CD4-positive, alpha-beta T cell treated with Interleukin-4 for 4 hours (primary cell): ENCODE measurements at regions not wholly inside any gene's neighbourhood (a gene's known extent, or its start where the extent isn't known, plus 50 kb on each side); places are given as distances from the start of the nearest gene placed in this dataset.
A peak's percentile ranks its signal among the peaks of the same experiment; 100 is the strongest.
"Not testable (repeated sequence)": the region's sequence is repeated elsewhere in the genome, so short reads cannot be mapped to it uniquely, and the experiment has no call there.

Source experiments
- DNase-seq: peaks from one replicate; pipeline ENCODE4 v3.0.0-alpha.2; 2020

DNA sequence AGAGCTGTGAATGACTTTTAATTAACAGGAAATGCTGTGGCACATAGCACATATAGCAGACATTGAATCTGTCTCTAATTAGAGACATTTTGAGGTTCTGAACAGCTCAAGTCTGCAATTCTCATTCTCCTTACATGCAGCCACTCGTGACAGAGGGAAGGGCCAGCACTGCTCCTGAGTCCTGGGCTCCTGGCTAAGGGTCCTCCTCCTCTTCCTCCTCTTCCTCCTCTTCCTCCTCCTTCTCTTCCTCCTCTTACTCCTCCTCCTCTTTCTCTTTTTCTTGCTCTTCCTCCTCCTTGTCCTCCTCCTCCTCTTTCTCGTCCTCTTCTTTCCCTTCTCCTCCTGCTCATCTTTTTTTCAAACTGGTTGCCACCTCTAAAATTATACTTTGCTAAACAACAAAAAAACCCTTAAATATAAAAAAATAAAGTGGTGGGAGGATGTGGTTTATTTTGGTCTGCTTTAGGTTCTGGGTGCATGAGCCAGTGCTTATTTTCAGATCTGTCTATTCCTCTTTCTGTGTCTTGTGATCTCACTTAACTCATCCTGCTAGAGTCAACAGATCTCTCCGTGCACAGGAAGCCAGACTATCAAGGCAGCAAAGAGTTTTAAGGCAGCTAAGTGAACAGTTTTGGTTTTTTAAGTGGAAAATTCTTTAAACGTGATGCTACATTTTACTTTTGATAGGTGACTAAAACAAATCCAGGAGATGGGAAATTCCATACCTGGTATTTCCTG, 159.3 kb downstream of the CD83 start:
- DNase-seq = peak; percentile 51

DNA sequence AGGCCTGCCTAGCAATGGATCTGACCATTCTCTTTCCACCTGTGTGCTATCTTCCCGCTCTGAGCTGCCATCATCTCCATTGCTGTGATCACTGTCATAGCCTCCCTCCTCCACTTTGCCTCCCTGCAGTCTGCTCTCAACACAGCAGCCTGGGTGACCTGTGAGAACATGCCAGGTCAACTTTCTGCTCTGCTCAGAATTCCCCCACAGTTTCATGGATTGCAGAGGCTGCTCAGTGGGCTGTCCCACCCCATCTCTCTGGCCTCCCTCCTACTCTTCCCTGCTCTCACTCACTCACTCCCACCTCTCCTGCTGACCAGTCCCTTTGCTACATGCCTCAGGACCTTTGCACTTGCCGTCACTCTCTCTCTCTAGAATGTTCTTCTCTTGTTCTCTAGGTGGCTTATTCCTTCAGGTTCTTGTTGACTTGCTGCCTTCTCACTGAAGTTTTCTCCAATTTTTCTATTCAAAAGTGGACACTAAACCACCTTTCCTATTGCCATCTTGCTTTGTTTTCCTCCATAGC, 159.9 kb downstream of the CD83 start:
- DNase-seq = no peak

DNA sequence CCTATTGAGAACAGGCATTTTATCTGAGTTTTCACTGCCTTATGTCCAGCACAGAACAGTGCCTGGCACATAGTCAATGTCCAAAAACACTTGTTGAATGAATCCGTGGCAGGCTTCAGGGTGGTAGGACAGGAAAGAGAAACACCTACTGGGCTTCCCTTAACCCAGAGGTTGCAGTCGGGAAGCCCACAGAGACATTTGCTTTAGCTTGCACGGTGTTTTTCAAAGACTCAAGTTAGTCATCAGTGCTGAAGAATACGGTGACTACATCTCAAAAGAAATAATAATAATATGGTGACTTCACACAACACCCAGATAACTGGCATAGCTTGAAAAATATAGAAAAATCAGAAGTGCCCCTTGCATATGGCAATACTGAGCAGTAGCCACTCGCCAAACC, 160.4 kb downstream of the CD83 start:
- no peak for DNase-seq

DNA sequence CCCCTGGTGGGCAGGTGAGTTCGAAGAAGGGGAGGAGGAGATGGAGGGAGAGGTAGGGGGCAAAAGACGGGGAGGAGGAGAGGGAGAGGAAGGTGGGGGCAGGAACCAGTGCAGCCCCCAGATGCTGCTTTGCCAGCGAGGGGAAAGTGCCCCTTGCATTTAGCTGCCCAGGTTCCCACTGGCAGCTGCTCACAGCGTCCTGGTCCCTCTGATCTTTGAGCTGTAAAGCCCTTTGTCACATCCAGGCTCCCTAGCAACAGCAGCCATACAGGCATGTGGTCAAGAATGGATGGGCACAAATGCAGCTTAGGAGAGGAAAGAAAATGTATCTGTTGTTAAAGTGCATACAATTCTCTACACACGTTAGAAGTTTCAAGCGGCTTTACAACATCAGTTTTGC, 160.9 kb downstream of the CD83 start:
- no peak for DNase-seq

DNA sequence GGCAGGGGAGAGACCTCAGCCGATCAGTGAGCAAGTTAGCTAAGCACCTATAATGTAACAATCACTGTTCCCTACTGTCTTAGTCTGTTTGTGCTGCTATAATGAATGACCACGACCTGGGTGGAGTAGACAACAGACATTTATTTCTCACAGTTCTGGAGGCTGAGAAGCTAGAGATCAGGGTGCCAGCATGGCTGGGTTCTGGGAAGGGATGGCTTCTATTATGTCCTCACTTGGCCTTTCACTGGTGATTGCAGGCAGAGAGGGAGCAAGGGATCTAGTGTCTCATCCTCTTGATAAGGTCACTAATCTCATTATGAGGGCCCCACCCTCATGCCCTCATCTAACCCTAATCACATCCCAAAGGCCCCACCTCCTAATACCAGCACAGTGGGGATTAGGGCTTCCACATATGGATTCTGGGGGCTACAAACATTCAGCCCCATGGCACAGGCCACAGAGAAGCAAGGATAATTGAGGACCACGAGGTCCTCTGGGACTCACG, 162.5 kb downstream of the CD83 start:
- no peak for DNase-seq

DNA sequence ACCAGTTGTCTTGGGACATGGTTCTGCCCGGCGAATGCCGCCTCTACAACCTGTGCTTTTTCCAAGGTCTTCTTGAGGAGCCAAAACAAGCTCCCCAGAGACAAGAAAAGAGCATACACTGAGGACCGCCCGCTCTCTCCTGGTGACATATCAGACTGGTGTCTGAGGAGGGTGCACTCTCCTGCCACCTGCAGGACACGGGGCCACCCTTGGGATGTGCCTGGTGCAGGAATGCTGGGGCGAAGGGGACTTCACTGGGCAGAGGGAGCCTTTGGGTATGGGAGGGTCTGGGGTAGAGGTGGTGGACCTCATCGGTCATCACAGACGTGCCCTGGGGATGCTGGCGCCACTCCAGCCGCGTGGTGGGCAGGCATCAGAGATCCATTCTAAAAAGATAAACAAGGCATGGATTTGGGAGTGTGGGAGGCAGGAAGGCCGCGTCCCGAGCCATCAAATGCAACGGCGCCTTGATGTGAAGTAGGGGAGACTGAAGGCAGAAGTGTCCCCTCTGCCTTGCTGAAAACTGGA, 163.3 kb downstream of the CD83 start:
- DNase-seq = no peak

DNA sequence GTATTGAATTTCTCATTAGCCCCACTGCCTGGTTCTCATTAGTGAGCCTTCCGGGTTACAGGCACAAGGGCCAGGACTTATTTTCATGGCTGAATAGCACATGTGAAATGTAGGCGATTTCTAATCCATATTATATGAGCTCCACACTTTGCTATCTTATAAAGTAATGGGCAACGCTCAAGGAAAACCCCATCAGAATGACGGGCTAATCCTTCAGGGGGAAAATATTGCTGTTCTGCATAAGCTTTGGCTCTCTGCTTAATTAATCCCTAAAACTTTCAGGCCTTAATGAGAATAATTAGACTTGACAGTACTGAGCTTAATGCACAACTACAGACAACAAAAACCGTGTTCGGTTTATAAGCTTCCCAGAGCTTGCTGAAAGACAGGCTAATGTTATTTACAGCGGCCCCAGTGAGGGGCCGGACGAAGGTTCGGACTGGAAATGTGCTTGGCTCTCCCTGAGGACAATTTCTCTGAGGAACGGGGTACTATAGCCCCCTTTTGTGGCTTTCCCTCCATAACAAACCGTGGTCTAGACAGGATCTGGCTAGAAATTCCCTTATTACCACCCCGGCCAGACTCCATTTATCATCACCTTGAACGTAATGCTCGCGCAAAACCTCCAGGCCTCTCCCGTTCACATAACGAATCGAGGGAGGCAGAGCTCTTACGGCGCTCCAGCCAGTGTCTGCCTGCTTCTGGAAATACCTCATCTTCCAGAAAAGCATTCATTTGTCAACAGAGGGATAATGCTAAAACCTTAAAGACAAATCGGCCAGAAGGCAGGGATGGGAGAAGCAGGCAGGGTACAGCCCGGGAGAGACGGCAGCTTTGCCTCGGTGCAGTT, 164.5 kb downstream of the CD83 start:
- DNase-seq = no peak

DNA sequence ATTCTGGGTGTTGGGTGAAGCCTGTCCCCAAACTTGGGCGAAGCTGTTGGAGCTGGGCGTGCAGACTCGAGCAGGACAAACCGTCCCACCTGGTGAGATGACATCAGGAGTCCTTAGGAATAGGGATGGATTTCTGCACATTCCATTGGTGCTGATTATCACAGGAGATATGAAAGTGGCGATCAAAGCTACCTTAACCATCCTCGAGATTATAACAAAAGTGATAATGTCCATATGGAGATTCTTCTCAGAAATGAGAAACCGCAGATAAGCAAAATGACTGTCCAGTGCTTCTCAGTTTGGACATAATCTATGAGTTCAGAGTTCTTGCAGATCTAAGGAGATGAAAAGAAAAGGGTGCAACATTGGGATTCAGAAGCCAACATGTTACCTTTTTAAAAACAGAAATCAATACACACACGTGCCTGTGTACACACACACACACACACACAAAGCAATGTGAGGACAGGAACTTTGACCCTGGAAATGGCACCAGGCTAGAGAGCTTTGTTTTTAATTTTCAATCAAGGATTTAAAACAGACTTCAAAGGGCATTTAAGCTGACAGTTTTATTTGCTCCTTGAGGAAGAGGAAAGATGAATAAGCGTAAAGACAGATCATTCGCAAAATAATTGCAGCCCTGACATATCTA, 165.4 kb downstream of the CD83 start:
- DNase-seq = no peak

DNA sequence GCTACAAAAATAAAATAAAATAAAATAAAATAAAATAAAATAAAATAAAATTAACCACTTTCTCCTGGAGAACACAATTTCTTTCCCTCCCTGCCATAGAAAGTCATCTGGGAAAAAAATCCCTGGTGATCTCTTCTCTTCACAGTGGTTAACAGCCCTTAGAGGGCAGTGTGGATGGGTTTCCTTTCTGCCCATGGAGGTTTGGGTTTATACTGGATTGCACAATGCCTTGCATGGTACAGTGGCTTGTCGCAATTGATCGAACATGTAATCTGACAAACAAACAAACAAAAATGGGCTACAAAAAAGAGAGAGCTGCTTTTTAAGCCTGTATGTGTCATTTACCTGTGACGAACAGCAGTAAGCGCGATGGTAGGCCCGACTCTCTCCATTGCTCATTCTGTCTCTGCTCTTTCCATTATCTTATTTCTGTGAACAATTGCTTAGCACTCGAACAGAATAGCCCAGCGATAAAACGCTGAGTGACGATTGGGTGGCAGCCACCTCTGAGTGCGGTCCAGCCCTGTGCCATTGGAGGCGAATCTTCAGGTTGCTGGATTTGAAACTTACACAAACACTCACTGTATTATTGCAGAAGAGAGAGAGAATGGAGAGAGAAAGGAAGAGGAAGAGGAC, 166.1 kb downstream of the CD83 start:
- no peak for DNase-seq

DNA sequence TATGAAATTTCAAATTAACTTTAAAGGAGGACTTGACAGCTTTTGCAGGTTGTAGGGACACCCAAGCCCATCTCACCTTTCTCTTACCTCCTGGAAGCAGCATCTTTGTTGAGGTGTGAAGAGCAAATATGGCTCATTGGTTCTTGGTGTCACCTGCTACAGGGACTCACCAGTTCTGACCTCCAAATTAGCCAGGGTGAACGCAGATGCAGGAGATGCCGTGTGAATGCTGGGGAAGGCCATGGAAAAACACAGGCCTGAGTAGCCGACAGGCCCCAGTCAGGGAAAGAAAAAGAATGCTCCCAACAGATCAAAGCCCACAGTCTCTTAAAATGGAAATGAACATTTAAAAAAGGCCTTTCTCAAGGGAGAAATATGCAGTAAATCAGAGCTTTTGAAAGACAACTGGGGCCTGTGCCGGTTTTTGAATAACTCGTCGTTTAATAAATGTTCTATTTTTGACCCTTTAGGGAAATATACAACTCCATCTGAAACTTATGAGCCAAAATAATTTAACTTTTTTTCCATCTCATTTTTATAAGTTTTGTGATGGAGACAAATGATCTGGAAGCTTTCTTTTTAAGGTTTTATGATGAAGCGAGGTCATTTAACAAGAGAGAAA, 167.5 kb downstream of the CD83 start:
- DNase-seq = no peak

DNA sequence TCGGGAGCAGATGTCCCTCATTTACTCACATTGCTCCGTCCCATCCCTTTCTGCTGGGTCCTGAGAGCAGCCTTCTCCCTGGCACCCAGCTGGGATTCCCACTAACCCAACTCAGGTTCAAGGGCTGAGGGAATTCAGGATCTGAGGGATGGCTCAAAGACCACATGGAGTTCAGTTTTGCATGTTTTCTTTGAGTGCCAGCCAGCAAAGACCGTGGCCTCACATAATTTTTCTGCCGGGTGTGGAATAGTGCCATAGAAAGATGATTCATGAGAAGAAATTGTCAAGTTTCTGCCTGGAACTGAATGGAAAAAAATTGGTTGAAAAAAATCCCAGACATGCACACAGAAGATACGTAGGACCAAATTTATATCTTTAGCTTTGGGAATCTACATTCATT, 168.6 kb downstream of the CD83 start:
- DNase-seq = no peak

DNA sequence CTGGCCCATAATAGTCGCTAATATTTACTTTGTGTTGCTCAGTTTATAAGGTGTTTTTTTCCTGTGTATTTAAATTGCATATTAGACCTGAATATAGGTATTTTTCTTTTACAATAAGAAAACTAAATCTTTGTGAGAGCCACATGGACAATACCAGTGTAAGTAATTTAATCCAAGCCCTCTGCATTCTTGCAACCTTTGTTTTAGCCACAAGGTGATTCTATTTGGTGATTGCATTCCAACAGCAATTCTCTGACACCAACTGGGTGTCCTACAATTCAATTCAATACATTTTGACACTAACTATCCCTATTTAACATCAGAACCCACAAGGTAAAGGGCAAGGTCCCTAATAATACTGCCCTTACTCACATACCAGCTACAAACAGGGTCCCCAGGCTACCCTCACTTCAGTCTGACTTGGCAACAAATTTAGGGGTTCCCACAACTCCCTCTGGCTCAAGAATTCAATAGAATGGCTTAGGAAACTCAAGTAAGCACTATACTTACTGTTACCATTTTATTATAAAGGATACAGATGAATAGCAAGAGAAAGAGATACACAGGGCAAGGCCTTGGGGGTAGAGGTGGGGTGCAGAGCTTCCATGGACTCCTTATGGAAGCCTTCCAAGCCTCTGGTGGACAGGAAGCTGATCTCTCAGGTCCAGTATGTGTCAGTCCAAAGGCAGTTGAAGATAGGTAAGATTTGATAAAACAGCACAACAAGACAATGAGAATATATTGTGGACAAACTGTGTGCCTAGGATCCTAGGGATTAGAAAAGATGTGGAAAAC, 169.3 kb downstream of the CD83 start:
- DNase-seq = no peak

DNA sequence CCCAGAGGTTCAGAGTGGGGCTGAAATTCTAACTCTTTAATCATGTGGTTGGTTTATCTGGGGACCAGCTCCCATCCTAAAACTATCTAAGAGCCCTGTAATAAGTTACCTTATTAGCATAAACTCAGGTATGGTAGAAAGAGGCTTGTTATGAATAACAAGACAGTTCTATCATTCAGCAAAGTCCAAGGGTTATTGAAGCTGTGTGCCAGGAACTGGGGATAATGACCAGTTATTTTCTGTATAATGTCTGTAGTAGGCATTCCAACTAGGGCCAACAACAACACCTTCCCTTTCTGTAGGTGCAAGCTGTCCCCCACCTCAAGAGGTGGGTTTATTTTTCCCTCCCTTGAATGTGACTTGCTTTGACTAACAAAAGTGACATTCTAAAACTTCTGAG, 170.1 kb downstream of the CD83 start:
- DNase-seq = no peak

DNA sequence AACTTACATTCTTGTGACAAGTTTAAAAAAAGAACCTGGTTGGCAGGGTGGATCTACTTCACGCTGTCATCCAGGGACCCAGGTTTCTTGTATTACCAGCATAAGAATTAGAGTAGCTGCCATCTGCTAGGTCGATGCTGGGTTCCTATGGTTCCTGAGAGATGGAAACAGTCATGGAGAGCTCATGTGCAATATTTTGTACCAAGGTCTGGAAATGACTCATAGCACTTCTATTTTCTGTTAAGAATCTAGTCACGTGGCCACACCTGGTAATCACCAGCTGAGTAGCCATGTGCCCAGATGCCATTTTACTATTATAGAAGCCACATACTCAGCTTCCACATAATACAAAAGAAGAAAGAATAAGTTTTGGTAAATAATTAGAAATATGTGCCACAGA, 171.3 kb downstream of the CD83 start:
- no peak for DNase-seq

DNA sequence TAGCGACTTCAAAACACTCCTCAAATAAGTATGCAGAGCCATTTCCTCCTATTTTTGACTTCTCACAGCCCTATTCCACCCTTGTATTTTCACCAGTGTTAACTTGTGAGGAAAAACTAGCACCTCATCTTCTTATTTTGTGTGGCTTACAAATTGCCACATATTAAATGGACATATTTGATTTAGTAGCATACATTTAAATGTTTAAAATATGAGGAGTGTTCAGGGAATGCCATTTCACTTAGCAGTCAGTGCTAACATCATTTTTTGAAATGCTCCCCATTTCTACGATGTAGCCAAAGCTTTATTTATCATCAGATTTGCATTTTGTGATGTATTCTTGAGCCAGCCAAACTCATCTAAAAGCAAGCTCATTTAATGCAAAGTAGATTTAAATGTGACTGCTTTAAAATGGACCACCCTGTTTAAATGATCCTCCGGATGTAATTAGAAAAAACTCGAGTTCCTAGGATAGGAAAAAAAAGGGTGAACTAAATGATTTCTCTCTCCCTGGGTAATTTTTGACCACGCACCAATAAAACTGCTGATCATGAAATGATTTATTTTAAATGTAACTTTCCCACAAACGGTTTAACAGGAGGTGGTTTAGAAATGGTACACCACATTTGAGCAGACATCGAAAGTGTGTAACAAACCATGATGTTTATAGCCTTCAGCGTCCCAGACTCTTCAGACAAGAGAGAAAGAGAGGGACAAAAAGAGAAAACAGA, 172.6 kb downstream of the CD83 start:
- no peak for DNase-seq

DNA sequence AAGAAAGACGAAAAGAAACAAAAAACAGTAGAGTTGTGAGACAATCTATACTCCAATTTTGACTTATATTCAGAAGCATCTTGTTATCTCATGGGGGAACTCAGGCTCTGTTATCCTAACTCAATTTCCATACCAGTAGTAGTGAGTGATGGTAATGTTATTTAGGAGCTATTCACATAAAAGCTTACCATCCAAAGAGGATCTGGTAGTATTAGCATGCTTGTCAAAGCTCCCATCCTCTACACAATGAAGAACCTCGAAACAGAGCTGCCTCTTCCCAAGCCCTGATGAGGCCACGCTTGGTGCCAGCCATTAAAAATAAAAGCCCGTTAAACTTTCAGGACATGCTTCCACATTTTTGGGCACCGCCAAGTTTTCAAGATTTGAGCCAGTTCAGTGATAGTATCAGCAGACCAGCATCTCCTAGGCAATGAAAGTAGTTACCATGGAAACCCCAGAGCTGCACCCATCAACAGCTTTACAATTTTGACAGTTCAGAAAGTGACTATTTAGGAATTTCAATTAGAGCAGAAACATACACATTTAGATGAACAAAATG, 173.3 kb downstream of the CD83 start:
- DNase-seq = no peak

DNA sequence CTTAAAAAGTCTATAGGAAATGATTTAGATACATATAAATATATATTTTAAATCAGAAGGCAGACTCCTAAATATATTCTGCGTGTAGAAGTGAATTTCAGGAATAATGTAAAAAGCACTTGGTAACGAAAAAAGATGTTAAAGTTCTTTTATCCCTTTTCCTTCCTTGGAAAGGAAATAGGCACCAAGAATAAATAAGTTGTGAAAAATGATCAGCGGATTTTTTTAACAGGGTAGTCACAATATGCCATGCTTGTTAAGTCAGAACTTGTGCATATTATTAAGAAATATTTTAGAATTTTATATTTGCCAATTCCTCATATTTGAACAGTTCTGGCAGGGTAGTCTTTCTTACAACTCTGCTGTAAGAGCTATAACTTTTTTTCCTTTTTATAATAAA, 173.8 kb downstream of the CD83 start:
- no peak for DNase-seq

DNA sequence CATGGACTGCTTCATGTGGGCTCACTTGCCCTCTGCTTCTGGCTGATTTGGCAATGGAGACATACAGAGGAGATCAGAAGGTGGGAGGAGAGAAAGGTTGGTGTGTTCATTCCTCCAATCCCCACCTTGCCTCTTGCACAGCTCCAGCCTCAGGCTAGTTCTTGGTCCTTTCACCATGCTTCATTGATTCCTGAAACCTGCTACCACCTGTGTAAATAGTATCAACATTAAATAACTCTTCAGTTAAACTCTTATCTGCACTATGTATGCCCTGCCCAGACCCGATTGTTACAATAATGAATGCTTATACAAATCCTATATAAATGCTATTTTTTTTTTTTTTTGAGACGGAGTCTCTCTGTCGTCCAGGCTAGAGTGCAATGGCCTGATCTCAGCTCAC, 174.5 kb downstream of the CD83 start:
- no peak for DNase-seq

DNA sequence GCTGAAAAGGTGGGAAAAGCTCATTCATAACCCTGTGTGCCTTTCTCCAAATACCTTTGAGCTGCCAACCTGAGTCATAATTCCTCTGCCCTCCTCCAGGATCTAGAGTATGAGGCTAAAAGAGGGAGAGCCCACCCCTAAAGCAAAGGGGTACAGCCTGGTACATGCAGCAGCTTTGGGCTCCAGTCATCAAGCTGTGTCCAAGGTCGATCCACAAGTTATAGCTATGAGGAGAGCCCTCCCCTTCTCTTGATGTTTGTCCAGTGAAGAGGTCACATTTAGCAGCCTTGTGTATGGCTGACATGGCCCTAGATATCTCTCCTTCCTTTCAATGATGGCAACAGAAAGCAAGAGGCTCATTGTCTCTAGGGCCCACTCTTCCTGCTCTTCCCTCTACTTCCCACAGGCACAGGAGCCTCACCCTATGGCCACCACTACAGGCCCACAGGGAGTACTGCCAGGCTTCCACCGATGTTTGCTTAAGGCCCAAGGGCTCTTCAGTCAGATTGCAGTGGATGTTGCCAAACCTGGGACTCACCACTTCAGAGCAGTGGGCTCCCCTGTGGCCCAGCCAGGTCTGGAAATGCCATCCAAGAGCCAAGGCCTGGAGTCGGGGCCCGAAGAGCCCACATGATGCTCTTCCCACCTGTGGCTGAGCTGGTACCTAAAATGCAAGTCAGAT, 176.8 kb downstream of the CD83 start:
- no peak for DNase-seq

DNA sequence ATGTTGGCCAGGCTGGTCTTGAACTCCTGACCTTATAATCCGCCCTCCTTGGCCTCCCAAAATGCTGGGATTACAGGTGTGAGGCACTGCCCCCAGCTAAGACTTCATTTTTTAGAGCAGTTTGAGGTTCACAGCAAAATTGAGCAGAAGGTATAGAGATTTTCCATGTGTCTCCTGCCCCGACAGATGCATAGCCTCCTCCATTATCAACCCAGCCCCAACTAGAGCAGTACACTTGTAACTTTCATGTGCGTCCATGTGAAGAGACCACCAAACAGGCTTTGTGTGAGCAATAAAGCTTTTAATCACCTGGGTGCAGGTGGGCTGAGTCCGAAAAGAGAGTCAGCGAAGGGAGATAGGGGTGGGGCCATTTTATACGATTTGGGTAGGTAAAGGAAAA, 179.1 kb downstream of the CD83 start:
- not testable (repeated sequence) for DNase-seq
